CD14-positive monocyte (primary cell): ENCODE measurements at regions not wholly inside any gene's neighbourhood (a gene's known extent, or its start where the extent isn't known, plus 50 kb on each side); places are given as distances from the start of the nearest gene placed in this dataset.

Source experiments
- DNase-seq, 3 donors: peaks; one replicate each; pipeline ENCODE4 v3.0.0-alpha.2; 2011 to 2022
- H2AFZ ChIP-seq: 2 replicates; pipeline ENCODE4 v1.6.0; 2012; ENCODE audit warnings: mild to moderate bottlenecking, low read depth, low read length, inconsistent platforms; ENCODE audit not compliant: insufficient read depth, poor library complexity, severe bottlenecking
- H3K27ac ChIP-seq, 2 donors: 1 replicate in 1 of 2; 2 replicates in 1 of 2; pipeline ENCODE4 v1.5.1; 2012 to 2013; ENCODE audit warnings: low read length in 2 of 2, control low read depth in 1 of 2, inconsistent platforms in 1 of 2, low read depth in 1 of 2, mild to moderate bottlenecking in 1 of 2
- H3K27me3 ChIP-seq, 2 donors: one replicate each; pipeline versions ENCODE4 v1.6.0 to v1.6.1; 2011 to 2013; ENCODE audit warnings: low read length in 2 of 2; ENCODE audit not compliant: control insufficient read depth in 2 of 2, insufficient read depth in 2 of 2
- H3K36me3 ChIP-seq, 2 donors: replicated peaks in 1 of 2; 1 replicate in 1 of 2; 2 replicates in 1 of 2; pipeline versions ENCODE4 v1.5.1 to v1.6.1; 2012 to 2013; ENCODE audit warnings: low read length in 2 of 2, control low read depth in 1 of 2, inconsistent platforms in 1 of 2, mild to moderate bottlenecking in 1 of 2; ENCODE audit not compliant: insufficient read depth in 2 of 2, control insufficient read depth in 1 of 2
- H3K4me1 ChIP-seq, 2 donors: 1 replicate in 1 of 2; 2 replicates in 1 of 2; pipeline versions ENCODE4 v1.5.1 to v1.6.1; 2012 to 2013; ENCODE audit warnings: low read length in 2 of 2, control low read depth in 1 of 2, inconsistent platforms in 1 of 2, mild to moderate bottlenecking in 1 of 2, moderate library complexity in 1 of 2; ENCODE audit not compliant: insufficient read depth in 2 of 2, control insufficient read depth in 1 of 2
- H3K4me2 ChIP-seq: replicated peaks from 2 replicates; pipeline ENCODE3; 2012; ENCODE audit warnings: low read length, moderate library complexity, mild to moderate bottlenecking; ENCODE audit not compliant: poor library complexity, severe bottlenecking; ENCODE audit errors: extremely low read depth
- H3K4me3 ChIP-seq, 3 experiments: fragments of 200-600 bp in 1 of 3; sonication (generic) in 1 of 3; replicated peaks in 1 of 3; 1 replicate in 2 of 3; 2 replicates in 1 of 3; pipeline ENCODE4 v1.5.1; 2011 to 2013; ENCODE audit warnings: low read length in 3 of 3, mild to moderate bottlenecking in 3 of 3, control low read depth in 2 of 3, low read depth in 2 of 3, inconsistent platforms in 1 of 3, moderate library complexity in 1 of 3
- H3K79me2 ChIP-seq: 2 replicates; pipeline ENCODE4 v1.6.0; 2012; ENCODE audit warnings: mild to moderate bottlenecking, control low read depth, inconsistent platforms, low read length, moderate library complexity; ENCODE audit not compliant: insufficient read depth
- H3K9ac ChIP-seq: 2 replicates; pipeline ENCODE4 v1.6.0; 2017; ENCODE audit warnings: low read length, mild to moderate bottlenecking; ENCODE audit not compliant: insufficient read depth, poor library complexity, severe bottlenecking
- H3K9me3 ChIP-seq, 2 donors: replicated peaks in 1 of 2; 1 replicate in 1 of 2; 2 replicates in 1 of 2; pipeline versions ENCODE4 v1.5.1 to v1.6.1; 2012 to 2013; ENCODE audit warnings: low read length in 2 of 2, control low read depth in 1 of 2; ENCODE audit not compliant: control insufficient read depth in 1 of 2, insufficient read depth in 1 of 2
- H4K20me1 ChIP-seq: 2 replicates; pipeline ENCODE4 v1.6.0; 2012; ENCODE audit warnings: mild to moderate bottlenecking, low read length, control low read depth, moderate library complexity; ENCODE audit not compliant: insufficient read depth
- H3K27ac Mint-ChIP-seq, 7 donors: one replicate each; pipeline ENCODE4 v1.8.0; 2020; ENCODE audit warnings: mild to moderate bottlenecking in 7 of 7, mixed read lengths in 7 of 7, moderate library complexity in 6 of 7, inconsistent platforms in 2 of 7
- H3K27me3 Mint-ChIP-seq, 3 donors: one replicate each; pipeline ENCODE4 v1.8.0; 2021 to 2022; ENCODE audit warnings: low read depth in 3 of 3, mild to moderate bottlenecking in 3 of 3, mixed read lengths in 3 of 3, moderate library complexity in 3 of 3, inconsistent platforms in 1 of 3
- H3K36me3 Mint-ChIP-seq, 2 donors: one replicate each; pipeline ENCODE4 v1.8.0; 2020; ENCODE audit warnings: mixed read lengths in 2 of 2, inconsistent platforms in 1 of 2, mild to moderate bottlenecking in 1 of 2
- H3K4me1 Mint-ChIP-seq: one replicate; pipeline ENCODE4 v1.8.0; 2020; ENCODE audit warnings: mild to moderate bottlenecking, mixed read lengths
- H3K4me3 Mint-ChIP-seq, 2 donors: one replicate each; pipeline ENCODE4 v1.8.0; 2020; ENCODE audit warnings: mild to moderate bottlenecking in 2 of 2, mixed read lengths in 2 of 2, moderate library complexity in 1 of 2
- H3K9me3 Mint-ChIP-seq, 7 donors: one replicate each; pipeline ENCODE4 v1.8.0; 2020 to 2022; ENCODE audit warnings: mixed read lengths in 7 of 7, mild to moderate bottlenecking in 6 of 7, moderate library complexity in 6 of 7, inconsistent platforms in 2 of 7
- WGBS: methylation state at CpG from one replicate; pipeline ENCODE4 v1.1.5; 2013; ENCODE audit warnings: missing lambda C conversion rate; ENCODE audit not compliant: insufficient coverage; 5-methylcytosine and 5-hydroxymethylcytosine counted together
- intact Hi-C, 2 donors: fragments of 100-400 bp; cut with micrococcal nuclease; formaldehyde crosslinking; loops; one replicate each; pipeline versions ENCODE4 v1.15.0 to v1.15.1; 2023
- TF ChIP-seq, protein P1 (sequence below): fragments of 200-600 bp; IDR thresholded peaks from one replicate; pipeline ENCODE4 v1.8.0; 2022; ENCODE audit warnings: antibody characterized with exemption, mild to moderate bottlenecking

- Histone ChIP-seq H2AFZ (peak overlapping the region; percentile 85), H3K9me3 (no peaks in the 10 kb centered on the region), H3K27me3 (peaks cover 20 to 52% of the 10 kb centered on the region in 2 donors), H3K36me3 (no peaks in the 10 kb centered on the region), H3K4me3 (peak overlapping the region in 2 of 3 experiments; percentile 36 to 73), H3K9ac (peak overlapping the region; percentile 36), H3K4me2 (peak overlapping the region; percentile 82), H4K20me1 (no peaks in the 10 kb centered on the region), H3K4me1 (peaks cover 12 to 14% of the 10 kb centered on the region in 2 donors), H3K79me2 (no peaks in the 10 kb centered on the region), H3K27ac (no peak overlapping the region)
- TF ChIP-seq, protein P1, sequence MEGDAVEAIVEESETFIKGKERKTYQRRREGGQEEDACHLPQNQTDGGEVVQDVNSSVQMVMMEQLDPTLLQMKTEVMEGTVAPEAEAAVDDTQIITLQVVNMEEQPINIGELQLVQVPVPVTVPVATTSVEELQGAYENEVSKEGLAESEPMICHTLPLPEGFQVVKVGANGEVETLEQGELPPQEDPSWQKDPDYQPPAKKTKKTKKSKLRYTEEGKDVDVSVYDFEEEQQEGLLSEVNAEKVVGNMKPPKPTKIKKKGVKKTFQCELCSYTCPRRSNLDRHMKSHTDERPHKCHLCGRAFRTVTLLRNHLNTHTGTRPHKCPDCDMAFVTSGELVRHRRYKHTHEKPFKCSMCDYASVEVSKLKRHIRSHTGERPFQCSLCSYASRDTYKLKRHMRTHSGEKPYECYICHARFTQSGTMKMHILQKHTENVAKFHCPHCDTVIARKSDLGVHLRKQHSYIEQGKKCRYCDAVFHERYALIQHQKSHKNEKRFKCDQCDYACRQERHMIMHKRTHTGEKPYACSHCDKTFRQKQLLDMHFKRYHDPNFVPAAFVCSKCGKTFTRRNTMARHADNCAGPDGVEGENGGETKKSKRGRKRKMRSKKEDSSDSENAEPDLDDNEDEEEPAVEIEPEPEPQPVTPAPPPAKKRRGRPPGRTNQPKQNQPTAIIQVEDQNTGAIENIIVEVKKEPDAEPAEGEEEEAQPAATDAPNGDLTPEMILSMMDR, result no peak
- peaks cover 48 to 52% (median 50%) of the 10 kb centered on the region in 3 donors for H3K27me3 Mint-ChIP-seq
- peaks cover 0 to 3% (median 2%) of the 10 kb centered on the region in 7 donors for H3K9me3 Mint-ChIP-seq
- intact Hi-C loops, result no loop called here
- peaks cover 17% of the 10 kb centered on the region for H3K4me1 Mint-ChIP-seq
- peak overlapping the region; percentile 83 to 98 for H3K4me3 Mint-ChIP-seq
- 0% methylated on average over 10 of the region's 12 CpGs for WGBS
- no peak for DNase-seq
- peaks cover 0 to 3% of the 10 kb centered on the region in 2 donors for H3K36me3 Mint-ChIP-seq
- no peak overlapping the region for H3K27ac Mint-ChIP-seq
Observed at GRCh38 chr9:88075966-88076285, 62.3 kb downstream of the SPATA31C2 start.

DNA sequence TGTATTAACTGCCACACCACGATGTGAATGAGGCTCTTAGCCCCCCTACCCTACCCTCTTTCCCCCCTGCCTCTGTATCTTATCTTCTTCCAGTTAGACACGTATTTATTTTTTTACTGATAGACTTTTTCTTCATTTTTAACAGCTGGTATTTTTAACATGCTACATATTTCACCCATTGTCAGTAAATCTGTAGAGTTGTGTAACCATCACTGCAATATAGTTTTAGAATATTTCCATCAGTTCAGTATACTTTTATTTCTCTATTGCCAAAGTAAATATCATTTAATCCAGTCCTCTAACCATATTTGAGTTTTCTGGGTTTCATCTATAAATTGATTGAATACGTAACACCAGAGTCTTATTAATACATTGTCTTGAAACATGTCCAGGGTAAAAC, 62.8 kb downstream of the SPATA31C2 start:
- no peak overlapping the region for H3K4me3 ChIP-seq
- no peak overlapping the region for H2AFZ ChIP-seq
- no peaks in the 10 kb centered on the region for H3K9me3 ChIP-seq
- Mint-ChIP-seq H3K27ac (no peak overlapping the region), H3K4me3 (peak overlapping the region; percentile 83 to 98), H3K27me3 (peaks cover 48 to 52% (median 50%) of the 10 kb centered on the region in 3 donors), H3K4me1 (peaks cover 17% of the 10 kb centered on the region), H3K36me3 (peaks cover 0 to 3% of the 10 kb centered on the region in 2 donors), H3K9me3 (peaks cover 0 to 3% (median 2%) of the 10 kb centered on the region in 7 donors)
- H3K36me3 ChIP-seq, result no peaks in the 10 kb centered on the region
- H4K20me1 ChIP-seq, result no peaks in the 10 kb centered on the region
- no peak overlapping the region for H3K9ac ChIP-seq
- H3K27ac ChIP-seq, result no peak overlapping the region
- H3K4me1 ChIP-seq, result peaks cover 12 to 14% of the 10 kb centered on the region in 2 donors
- no peaks in the 10 kb centered on the region for H3K79me2 ChIP-seq
- intact Hi-C loops, result no loop called here
- WGBS, result no CpG with 5 or more reads among the region's 3 CpGs
- TF ChIP-seq, protein P1, result no peak
- H3K4me2 ChIP-seq, result no peak overlapping the region
- DNase-seq, result no peak
- peaks cover 20 to 52% of the 10 kb centered on the region in 2 donors for H3K27me3 ChIP-seq
